ENCODE measurements at regions not wholly inside any gene's neighbourhood (a gene's known extent, or its start where the extent isn't known, plus 50 kb on each side); places are given as distances from the start of the nearest gene placed in this dataset.
"Not testable (repeated sequence)": the region's sequence is repeated elsewhere in the genome, so short reads cannot be mapped to it uniquely, and the experiment has no call there.

DNA sequence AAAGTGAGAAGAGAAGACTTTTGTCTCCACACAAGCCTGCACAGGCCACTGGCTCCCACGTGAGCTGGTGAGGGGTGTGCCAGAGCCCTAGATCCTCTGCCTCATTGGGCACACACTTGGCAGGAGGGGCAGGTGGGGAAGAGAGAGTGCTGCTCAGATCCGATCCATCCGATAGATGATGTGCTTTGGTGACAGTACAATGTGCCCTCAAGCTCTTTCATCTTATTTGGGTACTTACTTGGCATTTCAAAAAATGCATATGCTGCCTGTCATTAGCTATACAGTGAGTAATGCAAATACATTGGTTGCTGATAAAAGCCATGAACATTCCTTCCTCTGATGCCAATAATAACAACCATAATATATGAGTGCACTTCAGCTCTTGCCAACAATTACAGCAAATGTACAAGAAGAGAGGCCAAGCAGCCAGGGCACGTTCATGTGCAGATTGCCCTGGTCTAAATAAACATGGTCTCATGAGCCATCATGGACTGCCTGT is 255.3 kb downstream of the VAPA start (continued):
- TF ChIP-seq, protein P1, sequence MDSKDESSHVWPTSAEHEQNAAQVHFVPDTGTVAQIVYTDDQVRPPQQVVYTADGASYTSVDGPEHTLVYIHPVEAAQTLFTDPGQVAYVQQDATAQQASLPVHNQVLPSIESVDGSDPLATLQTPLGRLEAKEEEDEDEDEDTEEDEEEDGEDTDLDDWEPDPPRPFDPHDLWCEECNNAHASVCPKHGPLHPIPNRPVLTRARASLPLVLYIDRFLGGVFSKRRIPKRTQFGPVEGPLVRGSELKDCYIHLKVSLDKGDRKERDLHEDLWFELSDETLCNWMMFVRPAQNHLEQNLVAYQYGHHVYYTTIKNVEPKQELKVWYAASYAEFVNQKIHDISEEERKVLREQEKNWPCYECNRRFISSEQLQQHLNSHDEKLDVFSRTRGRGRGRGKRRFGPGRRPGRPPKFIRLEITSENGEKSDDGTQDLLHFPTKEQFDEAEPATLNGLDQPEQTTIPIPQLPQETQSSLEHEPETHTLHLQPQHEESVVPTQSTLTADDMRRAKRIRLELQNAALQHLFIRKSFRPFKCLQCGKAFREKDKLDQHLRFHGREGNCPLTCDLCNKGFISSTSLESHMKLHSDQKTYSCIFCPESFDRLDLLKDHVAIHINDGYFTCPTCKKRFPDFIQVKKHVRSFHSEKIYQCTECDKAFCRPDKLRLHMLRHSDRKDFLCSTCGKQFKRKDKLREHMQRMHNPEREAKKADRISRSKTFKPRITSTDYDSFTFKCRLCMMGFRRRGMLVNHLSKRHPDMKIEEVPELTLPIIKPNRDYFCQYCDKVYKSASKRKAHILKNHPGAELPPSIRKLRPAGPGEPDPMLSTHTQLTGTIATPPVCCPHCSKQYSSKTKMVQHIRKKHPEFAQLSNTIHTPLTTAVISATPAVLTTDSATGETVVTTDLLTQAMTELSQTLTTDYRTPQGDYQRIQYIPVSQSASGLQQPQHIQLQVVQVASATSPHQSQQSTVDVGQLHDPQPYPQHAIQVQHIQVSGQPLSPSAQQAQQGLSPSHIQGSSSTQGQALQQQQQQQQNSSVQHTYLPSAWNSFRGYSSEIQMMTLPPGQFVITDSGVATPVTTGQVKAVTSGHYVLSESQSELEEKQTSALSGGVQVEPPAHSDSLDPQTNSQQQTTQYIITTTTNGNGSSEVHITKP (tag by site-specific recombination; IDR thresholded peaks at IDR 0.05) = 0 out of 2 replicates have a peak, but pooled peaks have one; percentile 53

DNA sequence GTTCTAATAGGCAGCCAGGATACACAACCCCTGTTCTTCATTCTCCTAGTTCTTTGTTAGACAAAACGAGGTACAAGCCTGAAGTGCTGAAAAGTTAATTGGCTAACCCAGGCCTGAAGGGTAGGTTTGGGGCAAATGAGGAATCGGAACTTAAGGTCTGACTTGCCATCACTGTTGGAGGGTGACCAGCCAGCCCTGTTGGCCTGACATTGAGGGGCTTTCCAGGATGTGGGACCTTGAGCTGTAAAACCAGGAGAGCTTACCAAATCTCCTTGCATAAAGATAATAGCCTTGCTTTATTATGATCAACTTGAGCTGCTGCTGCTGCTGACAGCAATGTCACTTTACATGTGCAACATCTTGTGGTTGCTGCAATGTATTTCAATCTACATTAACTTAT is 256.0 kb downstream of the VAPA start:
- Histone ChIP-seq H3K4me3 (ENCODE audit: low read depth, low read length) (no peak overlapping the region), H3K9me3 (ENCODE audit: control insufficient read depth, insufficient read depth, low read depth, low read length) (no peaks in the 10 kb centered on the region), H3K36me3 (ENCODE audit: control insufficient read depth in 2 of 2, insufficient read depth in 1 of 2, low read length in 2 of 2) (no peaks in the 10 kb centered on the region), H3K27ac (ENCODE audit: extremely low read depth, low read depth, low read length) (no peak overlapping the region), H3K4me1 (ENCODE audit: control insufficient read depth, insufficient read depth, low read length) (peaks cover 12% of the 10 kb centered on the region)
- POLR2A ChIA-PET = no interaction called here
- TF ChIP-seq, protein P2, sequence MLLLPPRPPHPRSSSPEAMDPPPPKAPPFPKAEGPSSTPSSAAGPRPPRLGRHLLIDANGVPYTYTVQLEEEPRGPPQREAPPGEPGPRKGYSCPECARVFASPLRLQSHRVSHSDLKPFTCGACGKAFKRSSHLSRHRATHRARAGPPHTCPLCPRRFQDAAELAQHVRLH (tag by site-specific recombination; IDR thresholded peaks at IDR 0.05) = no peak
- CTCF ChIA-PET = no interaction called here

DNA sequence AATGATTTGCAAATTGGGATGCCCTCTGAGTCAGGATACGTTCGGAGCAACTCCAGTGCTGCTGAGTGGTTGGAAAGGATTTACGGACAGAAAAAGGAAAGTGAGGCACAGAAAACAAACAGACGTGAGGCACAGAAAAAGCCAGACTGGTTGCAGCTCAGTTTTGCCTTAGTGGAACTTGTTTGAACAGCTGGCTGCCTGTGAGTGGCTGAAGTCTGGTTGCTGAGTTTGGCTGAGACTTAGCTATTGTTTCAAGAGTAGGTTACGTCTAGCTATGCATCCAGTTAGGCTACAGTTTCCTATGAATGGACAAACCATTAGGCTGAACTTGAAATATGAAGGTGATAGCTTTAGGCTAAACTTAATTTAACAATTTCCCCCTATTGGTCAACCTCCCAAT is 256.6 kb downstream of the VAPA start:
- Histone ChIP-seq H3K27ac (ENCODE audit: extremely low read depth, low read depth, low read length) (no peak overlapping the region), H3K4me3 (ENCODE audit: low read depth, low read length) (no peak overlapping the region), H3K9me3 (ENCODE audit: control insufficient read depth, insufficient read depth, low read depth, low read length) (no peaks in the 10 kb centered on the region), H3K4me1 (ENCODE audit: control insufficient read depth, insufficient read depth, low read length) (peaks cover 12% of the 10 kb centered on the region), H3K36me3 (ENCODE audit: control insufficient read depth in 2 of 2, insufficient read depth in 1 of 2, low read length in 2 of 2) (no peaks in the 10 kb centered on the region)
- ChIA-PET POLR2A (no interaction called here), CTCF (interaction anchor here (0.6 kb wide), 1 partner anchor 983 kb away, joined by 3 read pairs; no protein-coding TSS in a partner anchor)
- TF ChIP-seq, protein P3, sequence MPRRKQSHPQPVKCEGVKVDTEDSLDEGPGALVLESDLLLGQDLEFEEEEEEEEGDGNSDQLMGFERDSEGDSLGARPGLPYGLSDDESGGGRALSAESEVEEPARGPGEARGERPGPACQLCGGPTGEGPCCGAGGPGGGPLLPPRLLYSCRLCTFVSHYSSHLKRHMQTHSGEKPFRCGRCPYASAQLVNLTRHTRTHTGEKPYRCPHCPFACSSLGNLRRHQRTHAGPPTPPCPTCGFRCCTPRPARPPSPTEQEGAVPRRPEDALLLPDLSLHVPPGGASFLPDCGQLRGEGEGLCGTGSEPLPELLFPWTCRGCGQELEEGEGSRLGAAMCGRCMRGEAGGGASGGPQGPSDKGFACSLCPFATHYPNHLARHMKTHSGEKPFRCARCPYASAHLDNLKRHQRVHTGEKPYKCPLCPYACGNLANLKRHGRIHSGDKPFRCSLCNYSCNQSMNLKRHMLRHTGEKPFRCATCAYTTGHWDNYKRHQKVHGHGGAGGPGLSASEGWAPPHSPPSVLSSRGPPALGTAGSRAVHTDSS (tag by site-specific recombination; IDR thresholded peaks at IDR 0.05) = no peak
- TF ChIP-seq HOXA7 (CRISPR knock-in tag; IDR thresholded peaks at IDR 0.05; ENCODE audit: borderline replicate concordance) = no peak
- TF ChIP-seq ZNF266 (tag by site-specific recombination; IDR thresholded peaks at IDR 0.05; ENCODE audit: low read depth) = no peak
- no peak for TF ChIP-seq WT1 (tag by site-specific recombination; IDR thresholded peaks at IDR 0.05)
- no peak for TF ChIP-seq ZNF510 (tag by site-specific recombination; IDR thresholded peaks at IDR 0.05; ENCODE audit: insufficient replicate concordance)
- no peak for TF ChIP-seq ZNF549 (tag by site-specific recombination; IDR thresholded peaks at IDR 0.05)
- TF ChIP-seq, protein P4, sequence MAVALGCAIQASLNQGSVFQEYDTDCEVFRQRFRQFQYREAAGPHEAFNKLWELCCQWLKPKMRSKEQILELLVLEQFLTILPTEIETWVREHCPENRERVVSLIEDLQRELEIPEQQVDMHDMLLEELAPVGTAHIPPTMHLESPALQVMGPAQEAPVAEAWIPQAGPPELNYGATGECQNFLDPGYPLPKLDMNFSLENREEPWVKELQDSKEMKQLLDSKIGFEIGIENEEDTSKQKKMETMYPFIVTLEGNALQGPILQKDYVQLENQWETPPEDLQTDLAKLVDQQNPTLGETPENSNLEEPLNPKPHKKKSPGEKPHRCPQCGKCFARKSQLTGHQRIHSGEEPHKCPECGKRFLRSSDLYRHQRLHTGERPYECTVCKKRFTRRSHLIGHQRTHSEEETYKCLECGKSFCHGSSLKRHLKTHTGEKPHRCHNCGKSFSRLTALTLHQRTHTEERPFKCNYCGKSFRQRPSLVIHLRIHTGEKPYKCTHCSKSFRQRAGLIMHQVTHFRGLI (tag by site-specific recombination; IDR thresholded peaks at IDR 0.05) = no peak

DNA sequence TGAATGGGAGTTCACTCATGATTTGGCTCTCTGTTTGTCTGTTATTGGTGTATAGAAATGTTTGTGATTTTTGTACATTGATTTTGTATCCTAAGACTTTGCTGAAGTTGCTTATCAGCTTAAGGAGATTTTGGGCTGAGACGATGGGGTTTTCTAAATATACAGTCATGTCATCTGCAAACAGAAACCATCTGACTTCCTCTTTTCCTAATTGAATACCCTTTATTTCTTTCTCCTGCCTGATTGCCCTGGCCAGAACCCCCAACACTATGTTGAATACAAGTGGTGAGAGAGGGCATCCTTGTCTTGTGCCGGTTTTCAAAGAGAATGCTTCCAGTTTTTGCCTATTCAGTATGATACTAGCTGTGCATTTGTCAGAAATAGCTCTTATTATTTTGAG is 261.5 kb downstream of the VAPA start:
- H3K9me3 ChIP-seq (ENCODE audit: control insufficient read depth, insufficient read depth, low read depth, low read length); CTCF ChIA-PET; H3K36me3 ChIP-seq (ENCODE audit: control insufficient read depth in 2 of 2, insufficient read depth in 1 of 2, low read length in 2 of 2); H3K27ac ChIP-seq (ENCODE audit: extremely low read depth, low read depth, low read length); H3K4me3 ChIP-seq (ENCODE audit: low read depth, low read length); H3K4me1 ChIP-seq (ENCODE audit: control insufficient read depth, insufficient read depth, low read length); POLR2A ChIA-PET: not testable (repeated sequence)

DNA sequence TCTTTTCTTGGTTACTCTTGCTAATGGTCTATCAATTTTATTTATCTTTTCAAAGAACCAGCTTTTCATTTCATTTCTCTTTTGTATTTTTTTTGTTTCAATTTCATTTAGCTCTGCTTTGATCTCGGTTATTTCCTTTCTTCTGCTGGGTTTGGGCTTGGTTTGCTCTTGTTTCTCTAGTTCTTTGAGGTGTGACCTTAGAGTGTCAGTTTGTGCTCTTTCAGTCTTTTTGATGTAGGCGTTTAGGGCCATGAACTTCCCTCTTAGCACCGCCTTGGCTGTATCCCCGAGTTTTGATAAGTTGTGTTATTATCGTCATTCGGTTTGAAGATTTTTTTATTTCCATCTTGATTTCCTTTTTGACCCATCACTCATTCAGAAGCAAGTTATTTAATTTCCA is 265.5 kb downstream of the VAPA start:
- H3K27ac ChIP-seq (ENCODE audit: extremely low read depth, low read depth, low read length); POLR2A ChIA-PET: not testable (repeated sequence)

More for the DNA sequence above, 265.5 kb downstream of the VAPA start:
- not testable (repeated sequence) for H3K36me3 ChIP-seq (ENCODE audit: control insufficient read depth in 2 of 2, insufficient read depth in 1 of 2, low read length in 2 of 2); H3K4me1 ChIP-seq (ENCODE audit: control insufficient read depth, insufficient read depth, low read length); H3K9me3 ChIP-seq (ENCODE audit: control insufficient read depth, insufficient read depth, low read depth, low read length); H3K4me3 ChIP-seq (ENCODE audit: low read depth, low read length)
- CTCF ChIA-PET = interaction anchor here (0.6 to 0.7 kb wide), 2 partner anchors 208 to 1346 kb away, joined by 3 to 6 read pairs; no protein-coding TSS in a partner anchor
